Mucosa of rectum (tissue), 2 donors: ENCODE measurements at regions not wholly inside any gene's neighbourhood (a gene's known extent, or its start where the extent isn't known, plus 50 kb on each side); places are given as distances from the start of the nearest gene placed in this dataset.

ENCODE experiments used
- H3K27ac ChIP-seq, 2 donors: one replicate each; pipeline ENCODE4 v1.7.0; 2013; ENCODE audit warnings: inconsistent platforms in 2 of 2, low read depth in 2 of 2, low read length in 2 of 2
- H3K27me3 ChIP-seq, 2 donors: one replicate each; pipeline ENCODE4 v1.7.0; 2013; ENCODE audit warnings: low read length in 2 of 2; ENCODE audit not compliant: control insufficient read depth in 2 of 2, insufficient read depth in 2 of 2
- H3K36me3 ChIP-seq, 2 donors: one replicate each; pipeline ENCODE4 v1.7.0; 2013; ENCODE audit warnings: low read length in 2 of 2; ENCODE audit not compliant: control insufficient read depth in 2 of 2, insufficient read depth in 2 of 2
- H3K4me1 ChIP-seq, 2 donors: one replicate each; pipeline ENCODE4 v1.7.0; 2013; ENCODE audit warnings: low read length in 2 of 2, mild to moderate bottlenecking in 1 of 2; ENCODE audit not compliant: control insufficient read depth in 2 of 2, insufficient read depth in 2 of 2
- H3K4me3 ChIP-seq, 2 donors: one replicate each; pipeline ENCODE4 v1.7.0; 2013; ENCODE audit warnings: low read length in 2 of 2
- H3K9ac ChIP-seq, 2 donors: one replicate each; pipeline ENCODE4 v1.7.0; 2013; ENCODE audit warnings: low read length in 2 of 2, low read depth in 1 of 2, mild to moderate bottlenecking in 1 of 2
- H3K9me3 ChIP-seq, 2 donors: one replicate each; pipeline ENCODE4 v1.7.0; 2013; ENCODE audit warnings: low read length in 2 of 2; ENCODE audit not compliant: control insufficient read depth in 2 of 2
- donor health status: healthy.
- donor health status: Normal muscosa, but diverticular disease.

DNA sequence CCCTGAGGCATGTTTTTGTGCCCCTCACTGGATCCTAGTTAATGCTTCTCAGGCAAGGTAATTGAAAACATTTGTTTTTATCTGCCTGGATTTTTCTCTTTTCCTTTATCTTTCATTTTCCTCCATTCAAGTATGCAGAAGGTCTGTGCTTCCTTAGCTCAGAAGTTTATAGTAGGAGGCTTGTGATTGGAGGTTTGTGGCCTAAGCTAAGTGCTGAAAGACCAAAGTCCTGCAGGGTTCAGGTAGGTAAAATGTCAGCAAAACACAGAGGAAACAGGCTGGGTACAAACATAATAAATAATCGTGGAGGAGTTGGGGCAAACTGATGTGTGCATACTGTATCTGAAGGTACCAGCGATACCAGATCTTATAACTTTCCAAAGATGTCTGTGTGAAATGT is 230.9 kb upstream of the KLF4 start:
- H3K4me1 ChIP-seq = peaks cover 12 to 27% of the 10 kb centered on the region in 2 donors
- no peak overlapping the region for H3K4me3 ChIP-seq
- no peak overlapping the region for H3K9ac ChIP-seq
- H3K27me3 ChIP-seq = no peaks in the 10 kb centered on the region
- peak overlapping the region; percentile 64 to 71 for H3K27ac ChIP-seq
- H3K9me3 ChIP-seq = no peaks in the 10 kb centered on the region
- H3K36me3 ChIP-seq = no peaks in the 10 kb centered on the region

DNA sequence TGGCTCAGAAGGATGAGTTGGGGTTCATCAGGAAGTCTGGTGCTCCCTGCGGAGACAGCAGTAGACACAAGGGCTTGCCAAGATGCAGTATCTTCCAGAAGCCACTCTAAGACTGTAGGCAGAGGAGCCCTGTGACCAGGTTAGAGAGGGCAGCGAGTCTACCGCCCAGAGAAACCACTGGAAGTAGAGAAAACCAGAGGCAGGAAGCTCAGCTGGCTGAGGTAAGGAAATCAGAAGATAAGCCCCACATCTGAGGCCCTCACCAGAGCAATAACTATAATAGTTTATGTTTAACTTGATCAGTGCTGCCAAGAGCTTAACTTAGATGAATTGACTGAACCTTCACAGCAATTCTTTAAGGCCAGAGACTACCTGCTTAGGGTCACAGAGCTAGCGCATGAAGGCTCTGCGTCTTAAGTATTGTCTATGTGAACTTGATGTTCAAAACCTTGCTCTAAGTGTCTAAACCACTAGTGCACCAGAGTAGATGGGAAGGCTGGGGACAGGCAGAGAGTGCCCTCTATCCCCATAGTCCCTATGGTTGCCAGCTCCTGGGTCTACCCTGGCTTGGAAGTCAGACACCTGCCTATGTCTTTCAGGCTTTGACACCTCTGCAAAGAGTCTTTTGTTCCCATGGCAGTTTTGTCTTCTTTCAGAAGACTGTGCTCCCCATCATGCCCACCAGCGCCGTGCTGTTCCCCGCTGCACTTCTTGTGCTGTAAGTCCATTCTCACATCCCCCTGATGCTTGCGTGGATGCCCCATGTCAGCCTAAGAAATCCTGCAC is 228.2 kb upstream of the KLF4 start:
- H3K27me3 ChIP-seq = no peaks in the 10 kb centered on the region
- no peaks in the 10 kb centered on the region for H3K9me3 ChIP-seq
- H3K36me3 ChIP-seq = no peaks in the 10 kb centered on the region
- peaks cover 12 to 27% of the 10 kb centered on the region in 2 donors for H3K4me1 ChIP-seq
- H3K27ac ChIP-seq = peak overlapping the region; percentile 31 to 70
- peak overlapping the region in 1 of 2 donors; percentile 15 for H3K9ac ChIP-seq
- no peak overlapping the region for H3K4me3 ChIP-seq

DNA sequence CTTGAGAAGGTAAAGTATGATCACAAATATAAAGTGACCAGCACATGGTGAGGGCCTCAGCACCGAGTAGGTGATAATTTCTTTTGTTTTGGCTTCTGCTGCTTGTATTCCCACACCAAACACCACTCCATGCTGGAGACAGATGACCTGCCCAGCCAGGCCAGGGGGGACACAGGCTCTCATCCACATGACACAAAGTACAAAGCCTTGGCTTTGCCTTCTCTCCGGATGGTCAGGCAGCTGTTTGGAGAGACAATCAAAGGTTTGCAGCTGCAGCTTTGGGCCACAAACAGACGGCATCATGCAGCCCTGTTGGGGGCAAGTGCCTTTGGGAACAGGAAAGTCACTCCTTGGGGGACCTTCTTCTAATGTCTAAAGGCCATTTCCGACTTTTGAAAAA is 226.2 kb upstream of the KLF4 start:
- H3K4me1 ChIP-seq = peaks cover 10 to 45% of the 10 kb centered on the region in 2 donors
- no peaks in the 10 kb centered on the region for H3K36me3 ChIP-seq
- H3K27me3 ChIP-seq = no peaks in the 10 kb centered on the region
- H3K9ac ChIP-seq = no peak overlapping the region
- H3K9me3 ChIP-seq = no peaks in the 10 kb centered on the region
- H3K4me3 ChIP-seq = no peak overlapping the region
- H3K27ac ChIP-seq = no peak overlapping the region

DNA sequence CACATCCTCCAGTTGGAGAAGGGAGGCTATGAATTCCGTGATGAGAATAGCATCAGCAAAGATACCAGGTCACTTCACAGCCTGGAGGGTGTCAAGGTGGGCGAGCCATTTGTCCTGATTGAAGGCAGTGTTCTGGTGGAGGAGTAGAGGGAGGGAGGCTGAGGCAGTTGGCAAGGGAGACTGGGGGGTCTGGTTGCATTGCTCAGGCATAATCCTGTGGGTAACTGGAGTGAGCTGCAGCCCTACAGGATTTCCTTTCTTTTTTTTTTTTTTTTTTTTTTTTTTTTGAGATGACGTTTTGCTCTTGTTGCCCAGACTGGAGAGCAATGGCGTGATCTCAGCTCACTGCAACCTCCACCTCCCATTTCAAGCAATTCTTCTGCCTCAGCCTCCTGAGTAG is 223.9 kb upstream of the KLF4 start:
- Histone ChIP-seq H3K9ac (no peak overlapping the region), H3K9me3 (no peaks in the 10 kb centered on the region), H3K4me3 (no peak overlapping the region), H3K36me3 (no peaks in the 10 kb centered on the region), H3K27ac (no peak overlapping the region), H3K4me1 (peaks cover 6 to 30% of the 10 kb centered on the region in 2 donors), H3K27me3 (no peaks in the 10 kb centered on the region)

GRCh38 chr9:107712390-107712789 is 222.8 kb upstream of the KLF4 start:
- no peak overlapping the region for H3K4me3 ChIP-seq
- H3K9me3 ChIP-seq = no peaks in the 10 kb centered on the region
- H3K27ac ChIP-seq = peak overlapping the region; percentile 48 to 56
- no peaks in the 10 kb centered on the region for H3K27me3 ChIP-seq
- H3K9ac ChIP-seq = no peak overlapping the region
- no peaks in the 10 kb centered on the region for H3K36me3 ChIP-seq
- H3K4me1 ChIP-seq = peaks cover 0 to 20% of the 10 kb centered on the region in 2 donors

- Histone ChIP-seq H3K27ac (peak overlapping the region; percentile 48 to 62), H3K4me3 (no peak overlapping the region), H3K27me3 (no peaks in the 10 kb centered on the region), H3K36me3 (no peaks in the 10 kb centered on the region), H3K9me3 (no peaks in the 10 kb centered on the region), H3K4me1 (peaks cover 0 to 18% of the 10 kb centered on the region in 2 donors), H3K9ac (no peak overlapping the region)
Observed at GRCh38 chr9:107711542-107711941, 222.0 kb upstream of the KLF4 start.

- peaks cover 0 to 18% of the 10 kb centered on the region in 2 donors for H3K4me1 ChIP-seq
- no peak overlapping the region for H3K9ac ChIP-seq
- no peaks in the 10 kb centered on the region for H3K36me3 ChIP-seq
- H3K4me3 ChIP-seq = no peak overlapping the region
- no peaks in the 10 kb centered on the region for H3K27me3 ChIP-seq
- H3K27ac ChIP-seq = peak overlapping the region; percentile 32 to 62
- H3K9me3 ChIP-seq = no peaks in the 10 kb centered on the region
Observed at GRCh38 chr9:107710953-107711352, 221.4 kb upstream of the KLF4 start.

- H3K36me3 ChIP-seq = no peaks in the 10 kb centered on the region
- peak overlapping the region in 1 of 2 donors; percentile 32 for H3K27ac ChIP-seq
- no peaks in the 10 kb centered on the region for H3K9me3 ChIP-seq
- no peak overlapping the region for H3K4me3 ChIP-seq
- H3K9ac ChIP-seq = no peak overlapping the region
- no peaks in the 10 kb centered on the region for H3K27me3 ChIP-seq
- peaks cover 0 to 18% of the 10 kb centered on the region in 2 donors for H3K4me1 ChIP-seq
Observed at GRCh38 chr9:107710546-107710945, 221.0 kb upstream of the KLF4 start.

- no peak overlapping the region for H3K9ac ChIP-seq
Observed at GRCh38 chr9:107708791-107709190, 219.2 kb upstream of the KLF4 start.

GRCh38 chr9:107707915-107708441 is 218.4 kb upstream of the KLF4 start:
- Histone ChIP-seq H3K4me3 (no peak overlapping the region), H3K27me3 (no peaks in the 10 kb centered on the region), H3K9ac (no peak overlapping the region), H3K36me3 (no peaks in the 10 kb centered on the region), H3K9me3 (peaks cover 0 to 2% of the 10 kb centered on the region in 2 donors), H3K4me1 (peaks cover 0 to 21% of the 10 kb centered on the region in 2 donors), H3K27ac (no peak overlapping the region)

More at GRCh38 chr9:107708791-107709190, 219.2 kb upstream of the KLF4 start:
- H3K4me3 ChIP-seq = no peak overlapping the region
- H3K27ac ChIP-seq = no peak overlapping the region
- peaks cover 0 to 18% of the 10 kb centered on the region in 2 donors for H3K4me1 ChIP-seq
- no peaks in the 10 kb centered on the region for H3K27me3 ChIP-seq
- no peaks in the 10 kb centered on the region for H3K36me3 ChIP-seq
- no peaks in the 10 kb centered on the region for H3K9me3 ChIP-seq
